Ascending aorta (tissue), 2 donors: ENCODE measurements at regions not wholly inside any gene's neighbourhood (a gene's known extent, or its start where the extent isn't known, plus 50 kb on each side); places are given as distances from the start of the nearest gene placed in this dataset.

Experiments
- DNase-seq, 2 donors: peaks; one replicate each; pipeline ENCODE4 v3.0.0-alpha.2; 2019; ENCODE audit warnings: low spot score in 2 of 2
- H3K27ac ChIP-seq, 2 donors: fragments of 200-600 bp; sonication (generic); one replicate each; pipeline ENCODE4 v1.5.1; 2016 to 2017; ENCODE audit warnings: mild to moderate bottlenecking in 1 of 2
- H3K27me3 ChIP-seq: fragments of 200-600 bp; sonication (generic); one replicate; pipeline ENCODE4 v1.5.1; 2017
- H3K36me3 ChIP-seq, 2 donors: fragments of 200-600 bp; sonication (generic); one replicate each; pipeline ENCODE4 v1.5.1; 2016
- H3K4me1 ChIP-seq, 2 donors: fragments of 200-600 bp; sonication (generic); one replicate each; pipeline ENCODE4 v1.5.1; 2016 to 2017; ENCODE audit warnings: mild to moderate bottlenecking in 1 of 2
- H3K4me3 ChIP-seq, 2 donors: fragments of 200-600 bp; sonication (generic); one replicate each; pipeline ENCODE4 v1.5.1; 2016 to 2017; ENCODE audit warnings: mild to moderate bottlenecking in 1 of 2
- H3K9me3 ChIP-seq, 2 donors: fragments of 200-600 bp; sonication (generic); one replicate each; pipeline ENCODE4 v1.5.1; 2016
- CTCF ChIP-seq, 3 experiments: fragments of 200-600 bp in 2 of 3; fragments of 450-650 bp in 1 of 3; sonication (generic) in 2 of 3; IDR thresholded peaks; one replicate each; pipeline ENCODE4 v1.5.1; 2016 to 2019; ENCODE audit warnings: antibody characterized with exemption in 3 of 3, mild to moderate bottlenecking in 1 of 3, moderate library complexity in 1 of 3
- intact Hi-C: fragments of 100-400 bp; cut with DNase I; formaldehyde crosslinking; loops from one replicate; pipeline ENCODE4 v1.15.1; 2023

GRCh38 chr9:95749493-95749892, 126.0 kb upstream of the ERCC6L2 start:
- Histone ChIP-seq H3K4me1 (peaks cover 0 to 3% of the 10 kb centered on the region in 2 donors), H3K4me3 (no peak overlapping the region), H3K27me3 (no peaks in the 10 kb centered on the region), H3K36me3 (no peaks in the 10 kb centered on the region), H3K9me3 (no peaks in the 10 kb centered on the region), H3K27ac (no peak overlapping the region)
- intact Hi-C loops = no loop called here
- no peak for DNase-seq
- no peak for TF ChIP-seq CTCF (IDR thresholded peaks at IDR 0.05)

GRCh38 chr9:95746408-95747180, 128.9 kb upstream of the ERCC6L2 start:
- TF ChIP-seq CTCF (IDR thresholded peaks at IDR 0.05) = no peak
- intact Hi-C loops = no loop called here

GRCh38 chr9:95742821-95743220, 132.7 kb upstream of the ERCC6L2 start:
- Histone ChIP-seq H3K4me3 (no peak overlapping the region), H3K27me3 (no peaks in the 10 kb centered on the region), H3K4me1 (no peaks in the 10 kb centered on the region), H3K9me3 (no peaks in the 10 kb centered on the region), H3K36me3 (no peaks in the 10 kb centered on the region), H3K27ac (no peak overlapping the region)
- no peak for TF ChIP-seq CTCF (IDR thresholded peaks at IDR 0.05)
- DNase-seq = no peak
- intact Hi-C loops = no loop called here

More at GRCh38 chr9:95746408-95747180, 128.9 kb upstream of the ERCC6L2 start:
- Histone ChIP-seq H3K27me3 (no peaks in the 10 kb centered on the region), H3K27ac (no peak overlapping the region), H3K4me3 (no peak overlapping the region), H3K36me3 (no peaks in the 10 kb centered on the region), H3K9me3 (no peaks in the 10 kb centered on the region), H3K4me1 (no peaks in the 10 kb centered on the region)
- no peak for DNase-seq

- Histone ChIP-seq H3K27me3 (no peaks in the 10 kb centered on the region), H3K4me3 (no peak overlapping the region), H3K36me3 (no peaks in the 10 kb centered on the region), H3K4me1 (no peaks in the 10 kb centered on the region), H3K9me3 (no peaks in the 10 kb centered on the region), H3K27ac (no peak overlapping the region)
- intact Hi-C loops = no loop called here
- TF ChIP-seq CTCF (IDR thresholded peaks at IDR 0.05) = no peak
- DNase-seq = no peak
Observed at GRCh38 chr9:95741631-95742030, 133.9 kb upstream of the ERCC6L2 start.

GRCh38 chr9:95740217-95741004, 135.1 kb upstream of the ERCC6L2 start:
- no peak for DNase-seq
- Histone ChIP-seq H3K9me3 (no peaks in the 10 kb centered on the region), H3K4me1 (no peaks in the 10 kb centered on the region), H3K27me3 (no peaks in the 10 kb centered on the region), H3K36me3 (no peaks in the 10 kb centered on the region), H3K4me3 (no peak overlapping the region), H3K27ac (no peak overlapping the region)
- intact Hi-C loops = no loop called here
- no peak for TF ChIP-seq CTCF (IDR thresholded peaks at IDR 0.05)
